Tibial nerve (tissue), 4 donors: ENCODE measurements at regions not wholly inside any gene's neighbourhood (a gene's known extent, or its start where the extent isn't known, plus 50 kb on each side); places are given as distances from the start of the nearest gene placed in this dataset.

Source experiments
- EP300 ChIP-seq, 2 donors: sonication (generic); formaldehyde crosslinking; IDR thresholded peaks; one replicate each; pipeline ENCODE4 v1.6.1; 2017; ENCODE audit warnings: antibody characterized with exemption in 2 of 2, mild to moderate bottlenecking in 1 of 2
- POLR2A ChIP-seq, 2 donors: fragments of 450-650 bp; IDR thresholded peaks; one replicate each; pipeline ENCODE4 v1.6.1; 2017; ENCODE audit warnings: antibody characterized with exemption in 2 of 2, mild to moderate bottlenecking in 2 of 2, moderate library complexity in 2 of 2
- TF ChIP-seq, protein P1 (sequence below), 5 experiments: fragments of 200-600 bp in 3 of 5; fragments of 450-650 bp in 2 of 5; sonication (generic) in 3 of 5; IDR thresholded peaks; one replicate each; pipeline ENCODE4 v1.5.1; 2016 to 2019; ENCODE audit warnings: antibody characterized with exemption in 5 of 5, mild to moderate bottlenecking in 3 of 5, moderate library complexity in 2 of 5

DNA sequence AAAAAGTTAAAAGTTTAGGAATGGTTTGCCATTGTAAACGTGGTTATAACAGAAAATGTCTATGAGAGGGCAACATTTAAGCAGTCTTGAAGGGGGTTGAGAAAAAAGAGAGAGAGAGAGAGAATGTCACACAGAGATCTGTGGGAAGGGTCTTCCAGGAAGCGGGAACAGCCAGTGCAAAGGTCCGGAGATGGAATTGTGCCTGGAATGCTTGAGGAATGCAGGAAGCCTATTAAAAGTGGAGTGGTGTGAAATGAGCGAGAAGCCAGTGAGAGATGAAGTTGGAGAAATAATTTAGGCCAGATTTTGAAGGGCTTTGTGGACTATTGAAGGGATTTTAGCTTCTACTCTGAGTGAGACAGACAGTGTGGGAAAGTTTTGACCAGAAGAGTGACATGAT lies 406.8 kb upstream of the TBX3 start:
- TF ChIP-seq POLR2A (IDR thresholded peaks at IDR 0.05), result no peak
- TF ChIP-seq, protein P1, sequence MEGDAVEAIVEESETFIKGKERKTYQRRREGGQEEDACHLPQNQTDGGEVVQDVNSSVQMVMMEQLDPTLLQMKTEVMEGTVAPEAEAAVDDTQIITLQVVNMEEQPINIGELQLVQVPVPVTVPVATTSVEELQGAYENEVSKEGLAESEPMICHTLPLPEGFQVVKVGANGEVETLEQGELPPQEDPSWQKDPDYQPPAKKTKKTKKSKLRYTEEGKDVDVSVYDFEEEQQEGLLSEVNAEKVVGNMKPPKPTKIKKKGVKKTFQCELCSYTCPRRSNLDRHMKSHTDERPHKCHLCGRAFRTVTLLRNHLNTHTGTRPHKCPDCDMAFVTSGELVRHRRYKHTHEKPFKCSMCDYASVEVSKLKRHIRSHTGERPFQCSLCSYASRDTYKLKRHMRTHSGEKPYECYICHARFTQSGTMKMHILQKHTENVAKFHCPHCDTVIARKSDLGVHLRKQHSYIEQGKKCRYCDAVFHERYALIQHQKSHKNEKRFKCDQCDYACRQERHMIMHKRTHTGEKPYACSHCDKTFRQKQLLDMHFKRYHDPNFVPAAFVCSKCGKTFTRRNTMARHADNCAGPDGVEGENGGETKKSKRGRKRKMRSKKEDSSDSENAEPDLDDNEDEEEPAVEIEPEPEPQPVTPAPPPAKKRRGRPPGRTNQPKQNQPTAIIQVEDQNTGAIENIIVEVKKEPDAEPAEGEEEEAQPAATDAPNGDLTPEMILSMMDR (IDR thresholded peaks at IDR 0.05), result no peak
- TF ChIP-seq EP300 (IDR thresholded peaks at IDR 0.05), result no peak
